AG04449 (cell line): ENCODE measurements at regions not wholly inside any gene's neighbourhood (a gene's known extent, or its start where the extent isn't known, plus 50 kb on each side); places are given as distances from the start of the nearest gene placed in this dataset.

ENCODE experiments used
- CTCF ChIA-PET: fragments of 350-600 bp; formaldehyde crosslinking; extraction: SDS; loops from one replicate; lab custom pipeline; 2021; ENCODE audit warnings: antibody characterized with exemption; lab: Yijun Ruan, JAX
- POLR2A ChIA-PET: fragments of 400-600, 350-600 bp; formaldehyde crosslinking; extraction: SDS; loops from one replicate; lab custom pipeline; 2020; ENCODE audit warnings: antibody characterized with exemption, inconsistent platforms; lab: Yijun Ruan, JAX
- DNase-seq: peaks from one replicate; pipeline ENCODE4 v3.0.0-alpha.2; 2010; ENCODE audit warnings: low read depth, low spot score
- H3K4me3 ChIP-seq: 2 replicates; pipeline ENCODE4 v1.5.1; 2011; ENCODE audit warnings: low read depth, mild to moderate bottlenecking, control low read depth, low read length
- CTCF ChIP-seq: IDR thresholded peaks from one replicate; pipeline ENCODE4 v1.5.1; 2011; ENCODE audit warnings: mild to moderate bottlenecking, moderate library complexity, low read length, control low read depth, inconsistent platforms; ENCODE audit not compliant: insufficient read depth; ENCODE audit errors: missing control alignments

GRCh38 chr13:88223958-88224357 is 552.8 kb downstream of the SLITRK5 start:
- ChIA-PET POLR2A (no interaction called here), CTCF (no interaction called here)
- TF ChIP-seq CTCF: no peak
- no peak overlapping the region for H3K4me3 ChIP-seq
- DNase-seq: no peak

GRCh38 chr13:88235441-88235840 is 564.3 kb downstream of the SLITRK5 start:
- H3K4me3 ChIP-seq: no peak overlapping the region
- ChIA-PET POLR2A (no interaction called here), CTCF (no interaction called here)
- no peak for DNase-seq
- TF ChIP-seq CTCF: no peak

GRCh38 chr13:88246239-88246638 is 575.1 kb downstream of the SLITRK5 start:
- DNase-seq: no peak
- ChIA-PET POLR2A (no interaction called here), CTCF (no interaction called here)
- H3K4me3 ChIP-seq: no peak overlapping the region
- no peak for TF ChIP-seq CTCF

- TF ChIP-seq CTCF: no peak
- DNase-seq: no peak
- no peak overlapping the region for H3K4me3 ChIP-seq
- CTCF ChIA-PET: no interaction called here
- POLR2A ChIA-PET: no interaction called here
Observed at GRCh38 chr13:88248393-88248792, 577.2 kb downstream of the SLITRK5 start.

GRCh38 chr13:88257706-88258105 is 586.5 kb downstream of the SLITRK5 start:
- H3K4me3 ChIP-seq: no peak overlapping the region
- POLR2A ChIA-PET: no interaction called here
- TF ChIP-seq CTCF: no peak
- CTCF ChIA-PET: no interaction called here
- DNase-seq: no peak

- CTCF ChIA-PET: no interaction called here
Observed at GRCh38 chr13:88263808-88264207, 592.6 kb downstream of the SLITRK5 start.

More at GRCh38 chr13:88263808-88264207, 592.6 kb downstream of the SLITRK5 start:
- no peak for TF ChIP-seq CTCF
- no peak for DNase-seq
- POLR2A ChIA-PET: no interaction called here
- H3K4me3 ChIP-seq: no peak overlapping the region
